C4-2B (cell line): ENCODE measurements at regions not wholly inside any gene's neighbourhood (a gene's known extent, or its start where the extent isn't known, plus 50 kb on each side); places are given as distances from the start of the nearest gene placed in this dataset.

ENCODE experiments used
- ZFX ChIP-seq: fragments of 450-650 bp; IDR thresholded peaks from 2 replicates; pipeline ENCODE4 v1.6.1; 2017
- TF ChIP-seq, protein P1 (sequence below): fragments of 450-650 bp; conservative IDR thresholded peaks from 2 replicates; pipeline ENCODE4 v1.5.1; 2017; ENCODE audit warnings: mild to moderate bottlenecking

DNA sequence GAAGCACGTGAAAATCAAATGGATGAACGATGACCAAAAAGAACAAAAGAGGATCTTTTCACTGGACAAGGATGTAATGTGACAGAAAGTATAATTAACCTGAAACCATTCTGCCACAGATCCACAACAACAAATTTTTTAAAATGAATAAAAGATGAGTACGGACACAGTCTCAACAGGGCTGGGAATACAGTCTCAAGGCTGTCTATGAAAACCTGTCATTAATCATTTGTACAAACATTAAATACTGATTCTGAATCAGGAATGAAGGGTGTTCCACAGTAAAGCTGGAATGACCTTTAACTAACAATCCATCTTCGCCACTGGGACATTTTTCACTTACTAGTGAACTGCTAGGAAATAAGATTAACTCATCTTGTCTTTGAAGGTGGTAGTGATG lies 506.9 kb upstream of the ADAMTS9 start:
- TF ChIP-seq, protein P1, sequence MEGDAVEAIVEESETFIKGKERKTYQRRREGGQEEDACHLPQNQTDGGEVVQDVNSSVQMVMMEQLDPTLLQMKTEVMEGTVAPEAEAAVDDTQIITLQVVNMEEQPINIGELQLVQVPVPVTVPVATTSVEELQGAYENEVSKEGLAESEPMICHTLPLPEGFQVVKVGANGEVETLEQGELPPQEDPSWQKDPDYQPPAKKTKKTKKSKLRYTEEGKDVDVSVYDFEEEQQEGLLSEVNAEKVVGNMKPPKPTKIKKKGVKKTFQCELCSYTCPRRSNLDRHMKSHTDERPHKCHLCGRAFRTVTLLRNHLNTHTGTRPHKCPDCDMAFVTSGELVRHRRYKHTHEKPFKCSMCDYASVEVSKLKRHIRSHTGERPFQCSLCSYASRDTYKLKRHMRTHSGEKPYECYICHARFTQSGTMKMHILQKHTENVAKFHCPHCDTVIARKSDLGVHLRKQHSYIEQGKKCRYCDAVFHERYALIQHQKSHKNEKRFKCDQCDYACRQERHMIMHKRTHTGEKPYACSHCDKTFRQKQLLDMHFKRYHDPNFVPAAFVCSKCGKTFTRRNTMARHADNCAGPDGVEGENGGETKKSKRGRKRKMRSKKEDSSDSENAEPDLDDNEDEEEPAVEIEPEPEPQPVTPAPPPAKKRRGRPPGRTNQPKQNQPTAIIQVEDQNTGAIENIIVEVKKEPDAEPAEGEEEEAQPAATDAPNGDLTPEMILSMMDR = no peak
- TF ChIP-seq ZFX = no peak
